GM12878 (cell line): ENCODE measurements at regions not wholly inside any gene's neighbourhood (a gene's known extent, or its start where the extent isn't known, plus 50 kb on each side); places are given as distances from the start of the nearest gene placed in this dataset.

Source experiments
- KDM1A ChIP-seq: fragments of 200-600 bp; sonication (generic); IDR thresholded peaks from 2 replicates; pipeline ENCODE4 v1.6.1; 2016; ENCODE audit warnings: borderline replicate concordance
- MEF2B ChIP-seq: fragments of 450-650 bp; IDR thresholded peaks from 2 replicates; pipeline ENCODE4 v1.6.1; 2018; ENCODE audit warnings: mild to moderate bottlenecking, moderate library complexity; ENCODE audit not compliant: partially characterized antibody, poor library complexity, severe bottlenecking
- SMAD1 ChIP-seq: fragments of 450-650 bp; IDR thresholded peaks from 2 replicates; pipeline ENCODE4 v1.6.1; 2018; ENCODE audit warnings: mild to moderate bottlenecking, low read depth; ENCODE audit not compliant: partially characterized antibody
- TF ChIP-seq, protein P1 (sequence below): fragments of 450-650 bp; IDR thresholded peaks from 2 replicates; pipeline ENCODE4 v1.6.1; 2017; ENCODE audit warnings: mild to moderate bottlenecking, moderate library complexity
- TF ChIP-seq, protein P2 (sequence below): fragments of 450-650 bp; formaldehyde crosslinking; IDR thresholded peaks from 2 replicates; pipeline ENCODE4 v1.4.0; 2022; ENCODE audit warnings: mild to moderate bottlenecking, moderate library complexity
- TF ChIP-seq, protein P3 (sequence below): fragments of 450-650 bp; IDR thresholded peaks from 2 replicates; pipeline ENCODE4 v1.6.1; 2017; ENCODE audit warnings: mild to moderate bottlenecking, low read depth, inconsistent platforms; ENCODE audit not compliant: poor library complexity, severe bottlenecking

DNA sequence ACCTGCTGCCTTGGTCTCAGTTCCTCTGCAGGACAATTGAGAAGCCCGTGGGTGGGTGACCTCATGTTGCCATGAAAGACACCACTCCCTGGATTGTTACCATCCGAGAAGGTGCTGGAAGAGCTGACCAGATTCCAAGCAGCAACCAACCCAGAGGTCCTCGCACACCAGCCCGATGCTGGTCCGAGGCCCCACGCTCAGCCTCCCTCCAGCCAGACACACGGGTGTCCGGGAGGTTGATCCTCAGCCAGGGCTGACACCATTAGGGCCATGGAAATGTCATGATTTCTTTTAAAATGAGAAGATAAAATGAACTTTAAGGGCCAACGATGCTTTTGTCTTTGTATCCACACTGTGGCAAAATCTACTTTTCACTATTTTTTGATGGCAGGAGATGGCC lies 242.3 kb downstream of the RBFOX3 start (continued):
- TF ChIP-seq, protein P1, sequence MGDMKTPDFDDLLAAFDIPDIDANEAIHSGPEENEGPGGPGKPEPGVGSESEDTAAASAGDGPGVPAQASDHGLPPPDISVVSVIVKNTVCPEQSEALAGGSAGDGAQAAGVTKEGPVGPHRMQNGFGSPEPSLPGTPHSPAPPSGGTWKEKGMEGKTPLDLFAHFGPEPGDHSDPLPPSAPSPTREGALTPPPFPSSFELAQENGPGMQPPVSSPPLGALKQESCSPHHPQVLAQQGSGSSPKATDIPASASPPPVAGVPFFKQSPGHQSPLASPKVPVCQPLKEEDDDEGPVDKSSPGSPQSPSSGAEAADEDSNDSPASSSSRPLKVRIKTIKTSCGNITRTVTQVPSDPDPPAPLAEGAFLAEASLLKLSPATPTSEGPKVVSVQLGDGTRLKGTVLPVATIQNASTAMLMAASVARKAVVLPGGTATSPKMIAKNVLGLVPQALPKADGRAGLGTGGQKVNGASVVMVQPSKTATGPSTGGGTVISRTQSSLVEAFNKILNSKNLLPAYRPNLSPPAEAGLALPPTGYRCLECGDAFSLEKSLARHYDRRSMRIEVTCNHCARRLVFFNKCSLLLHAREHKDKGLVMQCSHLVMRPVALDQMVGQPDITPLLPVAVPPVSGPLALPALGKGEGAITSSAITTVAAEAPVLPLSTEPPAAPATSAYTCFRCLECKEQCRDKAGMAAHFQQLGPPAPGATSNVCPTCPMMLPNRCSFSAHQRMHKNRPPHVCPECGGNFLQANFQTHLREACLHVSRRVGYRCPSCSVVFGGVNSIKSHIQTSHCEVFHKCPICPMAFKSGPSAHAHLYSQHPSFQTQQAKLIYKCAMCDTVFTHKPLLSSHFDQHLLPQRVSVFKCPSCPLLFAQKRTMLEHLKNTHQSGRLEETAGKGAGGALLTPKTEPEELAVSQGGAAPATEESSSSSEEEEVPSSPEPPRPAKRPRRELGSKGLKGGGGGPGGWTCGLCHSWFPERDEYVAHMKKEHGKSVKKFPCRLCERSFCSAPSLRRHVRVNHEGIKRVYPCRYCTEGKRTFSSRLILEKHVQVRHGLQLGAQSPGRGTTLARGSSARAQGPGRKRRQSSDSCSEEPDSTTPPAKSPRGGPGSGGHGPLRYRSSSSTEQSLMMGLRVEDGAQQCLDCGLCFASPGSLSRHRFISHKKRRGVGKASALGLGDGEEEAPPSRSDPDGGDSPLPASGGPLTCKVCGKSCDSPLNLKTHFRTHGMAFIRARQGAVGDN, result no peak
- TF ChIP-seq, protein P2, sequence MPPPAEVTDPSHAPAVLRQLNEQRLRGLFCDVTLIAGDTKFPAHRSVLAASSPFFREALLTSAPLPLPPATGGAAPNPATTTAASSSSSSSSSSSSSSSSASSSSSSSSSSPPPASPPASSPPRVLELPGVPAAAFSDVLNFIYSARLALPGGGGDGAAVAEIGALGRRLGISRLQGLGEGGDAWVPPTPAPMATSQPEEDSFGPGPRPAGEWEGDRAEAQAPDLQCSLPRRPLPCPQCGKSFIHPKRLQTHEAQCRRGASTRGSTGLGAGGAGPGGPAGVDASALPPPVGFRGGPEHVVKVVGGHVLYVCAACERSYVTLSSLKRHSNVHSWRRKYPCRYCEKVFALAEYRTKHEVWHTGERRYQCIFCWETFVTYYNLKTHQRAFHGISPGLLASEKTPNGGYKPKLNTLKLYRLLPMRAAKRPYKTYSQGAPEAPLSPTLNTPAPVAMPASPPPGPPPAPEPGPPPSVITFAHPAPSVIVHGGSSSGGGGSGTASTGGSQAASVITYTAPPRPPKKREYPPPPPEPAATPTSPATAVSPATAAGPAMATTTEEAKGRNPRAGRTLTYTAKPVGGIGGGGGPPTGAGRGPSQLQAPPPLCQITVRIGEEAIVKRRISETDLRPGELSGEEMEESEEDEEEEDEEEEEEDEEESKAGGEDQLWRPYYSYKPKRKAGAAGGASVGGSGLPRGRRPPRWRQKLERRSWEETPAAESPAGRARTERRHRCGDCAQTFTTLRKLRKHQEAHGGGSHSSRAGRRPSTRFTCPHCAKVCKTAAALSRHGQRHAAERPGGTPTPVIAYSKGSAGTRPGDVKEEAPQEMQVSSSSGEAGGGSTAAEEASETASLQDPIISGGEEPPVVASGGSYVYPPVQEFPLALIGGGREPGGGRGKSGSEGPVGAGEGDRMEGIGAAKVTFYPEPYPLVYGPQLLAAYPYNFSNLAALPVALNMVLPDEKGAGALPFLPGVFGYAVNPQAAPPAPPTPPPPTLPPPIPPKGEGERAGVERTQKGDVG (CRISPR knock-in tag), result no peak
- TF ChIP-seq, protein P3, sequence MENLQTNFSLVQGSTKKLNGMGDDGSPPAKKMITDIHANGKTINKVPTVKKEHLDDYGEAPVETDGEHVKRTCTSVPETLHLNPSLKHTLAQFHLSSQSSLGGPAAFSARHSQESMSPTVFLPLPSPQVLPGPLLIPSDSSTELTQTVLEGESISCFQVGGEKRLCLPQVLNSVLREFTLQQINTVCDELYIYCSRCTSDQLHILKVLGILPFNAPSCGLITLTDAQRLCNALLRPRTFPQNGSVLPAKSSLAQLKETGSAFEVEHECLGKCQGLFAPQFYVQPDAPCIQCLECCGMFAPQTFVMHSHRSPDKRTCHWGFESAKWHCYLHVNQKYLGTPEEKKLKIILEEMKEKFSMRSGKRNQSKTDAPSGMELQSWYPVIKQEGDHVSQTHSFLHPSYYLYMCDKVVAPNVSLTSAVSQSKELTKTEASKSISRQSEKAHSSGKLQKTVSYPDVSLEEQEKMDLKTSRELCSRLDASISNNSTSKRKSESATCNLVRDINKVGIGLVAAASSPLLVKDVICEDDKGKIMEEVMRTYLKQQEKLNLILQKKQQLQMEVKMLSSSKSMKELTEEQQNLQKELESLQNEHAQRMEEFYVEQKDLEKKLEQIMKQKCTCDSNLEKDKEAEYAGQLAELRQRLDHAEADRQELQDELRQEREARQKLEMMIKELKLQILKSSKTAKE, result no peak
- TF ChIP-seq KDM1A, result no peak
- TF ChIP-seq SMAD1, result no peak
- no peak for TF ChIP-seq MEF2B
